Naive B cell (primary cell): ENCODE measurements at regions not wholly inside any gene's neighbourhood (a gene's known extent, or its start where the extent isn't known, plus 50 kb on each side); places are given as distances from the start of the nearest gene placed in this dataset.
"Not testable (repeated sequence)": the region's sequence is repeated elsewhere in the genome, so short reads cannot be mapped to it uniquely, and the experiment has no call there.

Source experiments
- ATAC-seq, 2 donors: fragments of 150-1000 bp; cut with Tn5 transposase; 2 replicates each; pipeline ENCODE4 v1.10.0; 2021; ENCODE audit warnings: low read depth in 2 of 2, mild to moderate bottlenecking in 2 of 2, moderate library complexity in 2 of 2
- DNase-seq: peaks from one replicate; pipeline ENCODE4 v3.0.0; 2022
- H3K27ac Mint-ChIP-seq, 6 donors: one replicate each; pipeline ENCODE4 v1.8.0; 2020 to 2022; ENCODE audit warnings: mild to moderate bottlenecking in 6 of 6, mixed read lengths in 6 of 6, moderate library complexity in 5 of 6, inconsistent platforms in 2 of 6
- H3K27me3 Mint-ChIP-seq, 3 donors: one replicate each; pipeline ENCODE4 v1.8.0; 2021 to 2022; ENCODE audit warnings: mixed read lengths in 3 of 3, mild to moderate bottlenecking in 1 of 3
- H3K36me3 Mint-ChIP-seq, 2 donors: one replicate each; pipeline ENCODE4 v1.8.0; 2020 to 2022; ENCODE audit warnings: mixed read lengths in 2 of 2, inconsistent platforms in 1 of 2, mild to moderate bottlenecking in 1 of 2
- H3K4me1 Mint-ChIP-seq, 3 donors: one replicate each; pipeline ENCODE4 v1.8.0; 2020 to 2022; ENCODE audit warnings: mixed read lengths in 3 of 3, inconsistent platforms in 1 of 3, mild to moderate bottlenecking in 1 of 3, moderate library complexity in 1 of 3
- H3K4me3 Mint-ChIP-seq, 8 donors: one replicate each; pipeline ENCODE4 v1.8.0; 2020 to 2022; ENCODE audit warnings: mild to moderate bottlenecking in 8 of 8, mixed read lengths in 8 of 8, moderate library complexity in 8 of 8, inconsistent platforms in 2 of 8
- H3K9me3 Mint-ChIP-seq, 7 donors: one replicate each; pipeline ENCODE4 v1.8.0; 2020 to 2022; ENCODE audit warnings: mixed read lengths in 7 of 7, mild to moderate bottlenecking in 5 of 7, inconsistent platforms in 2 of 7, moderate library complexity in 1 of 7

DNA sequence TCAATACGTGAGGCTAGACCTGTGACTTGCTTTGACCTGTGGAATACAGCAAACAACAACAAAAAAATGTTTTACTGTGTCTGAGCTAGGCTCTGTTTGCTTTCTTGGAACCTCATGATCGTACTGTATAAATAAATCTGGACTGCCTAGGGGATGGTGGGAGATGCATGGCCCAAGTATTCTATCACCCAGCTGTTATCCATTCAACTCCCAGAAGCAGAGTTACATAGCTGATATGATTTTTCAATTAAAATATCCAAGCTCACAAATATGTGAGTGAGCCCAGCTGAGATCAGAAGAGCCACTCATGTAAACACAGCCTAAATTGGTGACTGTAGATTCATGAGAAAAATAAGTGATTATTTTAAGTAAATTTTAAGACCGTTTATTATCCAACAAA is 154.1 kb upstream of the THUMPD2 start:
- Mint-ChIP-seq H3K4me1 (peaks cover 0 to 6% (median 0%) of the 10 kb centered on the region in 3 donors), H3K27me3 (peaks cover 0 to 7% (median 0%) of the 10 kb centered on the region in 3 donors), H3K9me3 (peaks cover 0 to 4% (median 0%) of the 10 kb centered on the region in 7 donors), H3K4me3 (no peak overlapping the region), H3K27ac (peak overlapping the region in 1 of 6 donors; percentile 14), H3K36me3 (no peaks in the 10 kb centered on the region)
- no peak for ATAC-seq
- no peak for DNase-seq

DNA sequence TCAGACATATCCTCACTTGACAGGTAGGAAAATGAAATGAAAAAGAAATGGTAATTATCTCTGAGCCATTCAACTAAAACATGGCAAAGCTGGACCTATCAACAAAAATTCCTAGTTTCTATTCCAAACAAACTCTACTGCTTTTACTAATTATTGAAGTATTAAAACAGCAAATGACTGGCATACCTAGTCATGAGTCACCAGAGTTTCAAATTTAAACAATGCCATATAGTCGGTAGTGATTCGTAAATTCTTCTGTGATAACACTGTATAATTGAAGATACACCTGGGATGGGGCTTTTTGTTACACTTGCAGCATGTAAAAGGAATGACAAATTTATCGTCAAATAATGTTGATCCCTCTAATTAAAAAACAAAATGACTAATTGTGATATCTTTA is 153.1 kb upstream of the THUMPD2 start:
- no peaks in the 10 kb centered on the region for H3K36me3 Mint-ChIP-seq
- H3K4me3 Mint-ChIP-seq: no peak overlapping the region
- ATAC-seq: no peak
- no peak for DNase-seq
- no peaks in the 10 kb centered on the region for H3K4me1 Mint-ChIP-seq
- H3K27ac Mint-ChIP-seq: no peak overlapping the region
- peaks cover 0 to 7% (median 0%) of the 10 kb centered on the region in 3 donors for H3K27me3 Mint-ChIP-seq
- H3K9me3 Mint-ChIP-seq: peaks cover 0 to 4% (median 0%) of the 10 kb centered on the region in 7 donors

GRCh38 chr2:39930175-39930917 is 151.3 kb upstream of the THUMPD2 start:
- no peaks in the 10 kb centered on the region for H3K9me3 Mint-ChIP-seq
- peaks cover 0 to 7% (median 0%) of the 10 kb centered on the region in 3 donors for H3K27me3 Mint-ChIP-seq
- no peak for DNase-seq
- no peak overlapping the region for H3K4me3 Mint-ChIP-seq
- H3K27ac Mint-ChIP-seq: no peak overlapping the region
- H3K36me3 Mint-ChIP-seq: no peaks in the 10 kb centered on the region
- H3K4me1 Mint-ChIP-seq: no peaks in the 10 kb centered on the region
- no peak for ATAC-seq

GRCh38 chr2:39929531-39929930 is 150.5 kb upstream of the THUMPD2 start:
- Mint-ChIP-seq H3K4me3 (no peak overlapping the region), H3K4me1 (no peaks in the 10 kb centered on the region), H3K27ac (no peak overlapping the region), H3K36me3 (no peaks in the 10 kb centered on the region), H3K27me3 (peaks cover 0 to 7% (median 0%) of the 10 kb centered on the region in 3 donors), H3K9me3 (no peaks in the 10 kb centered on the region)
- no peak for ATAC-seq
- no peak for DNase-seq

DNA sequence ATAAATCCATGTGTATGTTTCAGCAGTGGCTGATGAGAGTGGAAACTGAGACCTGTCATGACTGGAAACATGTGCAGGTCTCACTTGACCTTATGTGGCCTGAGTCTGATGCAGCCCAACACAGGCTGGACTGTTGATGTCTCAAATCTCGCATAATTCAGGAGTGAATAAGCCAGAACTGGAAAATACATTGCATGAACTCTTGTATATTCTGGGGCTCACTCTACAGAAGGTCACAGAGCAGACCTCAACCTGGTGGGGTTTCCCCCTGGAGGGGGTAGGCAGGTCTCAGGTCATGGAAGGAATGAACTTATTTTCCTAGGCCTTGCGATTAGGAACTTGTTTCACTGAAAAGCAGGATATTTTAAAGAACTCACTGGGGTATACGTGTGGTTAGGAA is 146.3 kb upstream of the THUMPD2 start:
- DNase-seq (no peak), ATAC-seq (no peak)
- H3K27ac Mint-ChIP-seq: no peak overlapping the region
- no peaks in the 10 kb centered on the region for H3K36me3 Mint-ChIP-seq
- H3K27me3 Mint-ChIP-seq: peaks cover 0 to 7% (median 0%) of the 10 kb centered on the region in 3 donors
- no peaks in the 10 kb centered on the region for H3K9me3 Mint-ChIP-seq
- peak overlapping the region in 1 of 8 donors; percentile 18 for H3K4me3 Mint-ChIP-seq
- peaks cover 0 to 4% (median 3%) of the 10 kb centered on the region in 3 donors for H3K4me1 Mint-ChIP-seq

GRCh38 chr2:39923455-39923854 is 144.4 kb upstream of the THUMPD2 start:
- no peak for ATAC-seq
- peaks cover 3 to 9% (median 3%) of the 10 kb centered on the region in 3 donors for H3K4me1 Mint-ChIP-seq
- H3K4me3 Mint-ChIP-seq: no peak overlapping the region
- H3K27me3 Mint-ChIP-seq: no peaks in the 10 kb centered on the region
- no peak overlapping the region for H3K27ac Mint-ChIP-seq
- no peaks in the 10 kb centered on the region for H3K36me3 Mint-ChIP-seq
- no peaks in the 10 kb centered on the region for H3K9me3 Mint-ChIP-seq
- DNase-seq: no peak

DNA sequence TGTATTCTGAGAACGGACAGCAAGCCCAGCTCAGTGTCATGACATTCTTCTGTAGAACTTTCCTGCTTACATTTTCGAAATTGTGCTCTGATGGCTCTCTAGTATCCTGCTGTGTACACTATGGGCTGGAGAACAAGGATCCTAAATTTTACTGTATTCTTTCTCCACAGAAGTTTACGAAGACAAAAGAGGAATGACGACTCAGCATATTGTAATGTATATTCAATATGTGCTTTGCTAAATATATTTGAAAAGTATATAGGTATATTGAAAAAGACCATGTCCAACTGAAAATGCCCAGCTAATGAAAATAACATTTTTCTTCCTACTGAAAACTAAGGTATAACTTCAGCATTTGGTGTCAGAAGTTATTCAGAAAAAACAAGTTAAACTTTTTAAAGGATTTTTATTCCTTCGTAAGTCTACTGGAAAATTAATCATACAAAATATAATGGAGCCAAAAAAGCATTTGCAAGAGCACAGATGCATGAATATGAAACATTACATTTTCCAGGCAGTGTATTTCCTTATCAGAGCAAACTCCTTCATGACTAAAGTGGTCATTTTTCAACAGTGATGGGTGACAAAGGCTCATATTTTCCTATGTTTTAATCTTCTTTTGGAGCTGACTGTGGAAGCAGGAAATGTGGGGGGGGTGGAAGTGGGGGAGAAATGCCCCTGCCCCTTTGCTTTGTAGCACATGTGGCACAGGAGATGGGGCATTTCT is 143.8 kb upstream of the THUMPD2 start:
- no peak overlapping the region for H3K4me3 Mint-ChIP-seq
- ATAC-seq: no peak
- H3K27me3 Mint-ChIP-seq: no peaks in the 10 kb centered on the region
- no peak for DNase-seq
- H3K27ac Mint-ChIP-seq: no peak overlapping the region
- no peaks in the 10 kb centered on the region for H3K9me3 Mint-ChIP-seq
- no peaks in the 10 kb centered on the region for H3K36me3 Mint-ChIP-seq
- H3K4me1 Mint-ChIP-seq: peaks cover 3 to 9% (median 3%) of the 10 kb centered on the region in 3 donors

DNA sequence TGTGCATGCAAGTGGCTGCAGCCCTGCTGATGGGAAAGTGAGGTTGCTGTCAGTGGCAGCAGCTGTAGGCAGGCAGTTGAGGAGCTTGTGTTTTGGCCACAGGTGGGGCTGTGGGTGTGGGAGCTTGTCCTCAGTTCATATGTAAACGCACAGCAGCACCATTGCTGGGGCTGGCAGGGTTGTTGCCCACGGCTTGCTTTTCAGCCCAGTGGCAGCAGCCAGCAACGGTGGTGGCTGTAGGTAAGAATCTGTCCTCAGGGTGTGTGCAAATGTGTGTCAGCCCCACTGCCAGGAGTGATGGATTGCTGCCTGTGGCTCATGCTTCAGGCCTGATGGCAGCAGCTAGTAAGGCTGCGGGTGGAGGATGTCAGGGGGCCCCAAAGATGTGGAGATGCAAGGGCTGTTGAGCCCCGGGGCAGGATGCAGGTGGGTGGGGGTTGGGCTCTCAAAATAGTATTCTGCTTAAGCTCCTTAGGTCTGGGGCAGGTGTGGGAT is 141.3 kb upstream of the THUMPD2 start:
- Mint-ChIP-seq H3K36me3 (no peaks in the 10 kb centered on the region), H3K4me1 (peaks cover 3 to 9% (median 3%) of the 10 kb centered on the region in 3 donors), H3K27ac (peak overlapping the region in 2 of 6 donors; percentile 39 to 52), H3K27me3 (no peaks in the 10 kb centered on the region), H3K9me3 (no peaks in the 10 kb centered on the region), H3K4me3 (no peak overlapping the region)
- no peak for ATAC-seq
- DNase-seq: no peak

- peaks cover 3 to 9% (median 3%) of the 10 kb centered on the region in 3 donors for H3K4me1 Mint-ChIP-seq
- no peak overlapping the region for H3K4me3 Mint-ChIP-seq
- no peak for DNase-seq
- peak overlapping the region in 1 of 6 donors; percentile 39 for H3K27ac Mint-ChIP-seq
- no peaks in the 10 kb centered on the region for H3K9me3 Mint-ChIP-seq
- H3K36me3 Mint-ChIP-seq: no peaks in the 10 kb centered on the region
- H3K27me3 Mint-ChIP-seq: no peaks in the 10 kb centered on the region
- no peak for ATAC-seq
Observed at GRCh38 chr2:39919511-39920306, 140.7 kb upstream of the THUMPD2 start.

DNA sequence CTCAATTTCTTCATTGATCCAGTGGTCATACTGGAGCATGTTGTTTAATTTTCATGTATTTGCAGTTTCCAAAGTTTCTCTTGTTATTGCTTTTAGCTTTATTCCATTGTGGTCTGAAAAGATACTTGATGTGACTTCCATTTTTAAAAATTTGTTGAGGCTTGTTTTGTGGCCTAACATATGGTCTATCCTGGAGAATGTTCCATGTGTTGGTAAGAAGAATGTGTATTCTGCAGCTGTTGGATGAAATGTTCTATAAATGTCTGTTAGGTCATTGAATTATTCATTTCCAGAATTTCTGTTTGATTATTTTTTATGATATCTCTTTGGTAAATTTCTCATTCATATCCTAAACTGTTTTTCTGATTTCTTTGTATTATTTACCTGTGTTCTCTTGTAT is 139.8 kb upstream of the THUMPD2 start:
- no peaks in the 10 kb centered on the region for H3K9me3 Mint-ChIP-seq
- H3K4me1 Mint-ChIP-seq: peaks cover 3 to 9% (median 3%) of the 10 kb centered on the region in 3 donors
- ATAC-seq (no peak), DNase-seq (no peak)
- no peaks in the 10 kb centered on the region for H3K36me3 Mint-ChIP-seq
- no peaks in the 10 kb centered on the region for H3K27me3 Mint-ChIP-seq
- H3K27ac Mint-ChIP-seq: no peak overlapping the region
- H3K4me3 Mint-ChIP-seq: no peak overlapping the region

DNA sequence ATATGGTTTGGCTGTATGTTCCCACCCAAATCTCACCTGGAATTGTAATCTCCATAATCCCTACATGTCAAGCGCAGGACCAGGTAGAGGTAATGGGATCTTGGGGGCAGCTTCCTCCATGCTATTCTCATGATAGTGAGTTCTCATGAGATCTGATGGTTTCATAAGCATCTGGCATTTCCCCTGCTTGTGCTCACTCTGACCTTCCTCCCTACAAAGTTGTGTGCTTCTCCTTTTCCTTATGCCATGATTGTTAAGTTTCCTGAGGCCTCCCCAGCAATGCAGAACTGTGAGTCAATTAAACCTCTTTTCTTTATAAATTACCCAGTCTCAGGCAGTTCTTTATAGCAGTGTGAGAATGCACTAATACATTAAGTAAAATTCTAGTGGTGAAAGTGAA is 138.3 kb upstream of the THUMPD2 start:
- not testable (repeated sequence) for H3K36me3 Mint-ChIP-seq, H3K9me3 Mint-ChIP-seq, H3K27me3 Mint-ChIP-seq, H3K27ac Mint-ChIP-seq, H3K4me1 Mint-ChIP-seq, DNase-seq, H3K4me3 Mint-ChIP-seq, ATAC-seq

- no peaks in the 10 kb centered on the region for H3K9me3 Mint-ChIP-seq
- no peaks in the 10 kb centered on the region for H3K36me3 Mint-ChIP-seq
- ATAC-seq: no peak
- no peak overlapping the region for H3K4me3 Mint-ChIP-seq
- peaks cover 0 to 3% (median 1%) of the 10 kb centered on the region in 3 donors for H3K4me1 Mint-ChIP-seq
- no peak for DNase-seq
- H3K27me3 Mint-ChIP-seq: no peaks in the 10 kb centered on the region
- H3K27ac Mint-ChIP-seq: peak overlapping the region in 1 of 6 donors; percentile 0
Observed at GRCh38 chr2:39914949-39915348, 135.9 kb upstream of the THUMPD2 start.

GRCh38 chr2:39913648-39914461 is 134.8 kb upstream of the THUMPD2 start:
- Mint-ChIP-seq H3K36me3 (no peaks in the 10 kb centered on the region), H3K4me3 (no peak overlapping the region), H3K27me3 (no peaks in the 10 kb centered on the region), H3K27ac (peak overlapping the region in 1 of 6 donors; percentile 21), H3K4me1 (no peaks in the 10 kb centered on the region), H3K9me3 (no peaks in the 10 kb centered on the region)
- peak; percentile 34 for DNase-seq
- peak in 1 of 2 donors; percentile 49 for ATAC-seq
